GM12878 (cell line): ENCODE measurements at regions not wholly inside any gene's neighbourhood (a gene's known extent, or its start where the extent isn't known, plus 50 kb on each side); places are given as distances from the start of the nearest gene placed in this dataset.

ENCODE experiments used
- ATF3 ChIP-seq: IDR thresholded peaks from 2 replicates; pipeline ENCODE4 v1.6.1; 2011; ENCODE audit warnings: low read depth, mild to moderate bottlenecking, low read length, moderate library complexity, borderline replicate concordance; ENCODE audit errors: extremely low read depth
- CREM ChIP-seq: IDR thresholded peaks from 2 replicates; pipeline ENCODE4 v1.6.1; 2014; ENCODE audit warnings: antibody characterized with exemption, low read depth
- CTCF ChIP-seq, 3 experiments: IDR thresholded peaks in 2 of 3; conservative IDR thresholded peaks in 1 of 3; 2 replicates each; pipeline ENCODE4 v1.5.1; 2011; ENCODE audit warnings: low read depth in 3 of 3, low read length in 3 of 3, mild to moderate bottlenecking in 3 of 3, control low read depth in 2 of 3, moderate library complexity in 2 of 3, inconsistent platforms in 1 of 3, mixed read lengths in 1 of 3; ENCODE audit not compliant: control insufficient read depth in 2 of 3, insufficient read depth in 1 of 3; ENCODE audit errors: extremely low read depth in 1 of 3
- LARP7 ChIP-seq: fragments of 450-650 bp; IDR thresholded peaks from 2 replicates; pipeline ENCODE4 v1.6.1; 2017; ENCODE audit warnings: mild to moderate bottlenecking
- MAX ChIP-seq: IDR thresholded peaks from 2 replicates; pipeline ENCODE4 v1.6.1; 2012; ENCODE audit warnings: low read depth, low read length, improper control_type of control experiment
- MEF2A ChIP-seq: IDR thresholded peaks from 2 replicates; pipeline ENCODE4 v1.6.1; 2011; ENCODE audit warnings: low read depth, mild to moderate bottlenecking, low read length, moderate library complexity; ENCODE audit not compliant: insufficient read depth
- NFIC ChIP-seq: IDR thresholded peaks from 2 replicates; pipeline ENCODE4 v1.6.1; 2012; ENCODE audit warnings: low read depth, mild to moderate bottlenecking, inconsistent platforms, low read length, moderate library complexity
- NR2C1 ChIP-seq: fragments of 450-650 bp; IDR thresholded peaks from 2 replicates; pipeline ENCODE4 v1.6.1; 2017; ENCODE audit warnings: antibody characterized with exemption, mild to moderate bottlenecking, moderate library complexity
- POLR2A ChIP-seq: IDR thresholded peaks from 2 replicates; pipeline ENCODE4 v1.6.1; 2011; ENCODE audit warnings: low read depth, mild to moderate bottlenecking, low read length
- SIN3A ChIP-seq: IDR thresholded peaks from 2 replicates; pipeline ENCODE4 v1.6.1; 2012; ENCODE audit warnings: low read depth, low read length, improper control_type of control experiment
- SP1 ChIP-seq: IDR thresholded peaks from one replicate; pipeline ENCODE4 v1.6.1; 2011; ENCODE audit warnings: low read depth, low read length
- ZNF207 ChIP-seq: fragments of 450-650 bp; IDR thresholded peaks from 2 replicates; pipeline ENCODE4 v1.6.1; 2014; ENCODE audit warnings: antibody characterized with exemption, mild to moderate bottlenecking, borderline replicate concordance
- ZNF217 ChIP-seq: fragments of 450-650 bp; IDR thresholded peaks from 2 replicates; pipeline ENCODE4 v1.6.1; 2017; ENCODE audit warnings: antibody characterized with exemption, mild to moderate bottlenecking

GRCh38 chr1:209046058-209046417 is 537.5 kb upstream of the CAMK1G start:
- no peak for TF ChIP-seq NFIC
- TF ChIP-seq POLR2A: no peak
- no peak for TF ChIP-seq CTCF (IDR thresholded peaks at IDR 0.05 in 2 of 3, conservative IDR thresholded peaks at IDR 0.05 in 1 of 3; ENCODE audit: control insufficient read depth in 2 of 3, extremely low read depth in 1 of 3, insufficient read depth in 1 of 3, low read depth in 3 of 3, low read length in 3 of 3)
- no peak for TF ChIP-seq ZNF207
- TF ChIP-seq CREM: no peak
- no peak for TF ChIP-seq SP1
- TF ChIP-seq ATF3: no peak
- no peak for TF ChIP-seq SIN3A
- TF ChIP-seq LARP7: no peak
- no peak for TF ChIP-seq MAX
- TF ChIP-seq ZNF217: no peak
- no peak for TF ChIP-seq MEF2A
- TF ChIP-seq NR2C1: no peak
